ENCODE measurements at regions not wholly inside any gene's neighbourhood (a gene's known extent, or its start where the extent isn't known, plus 50 kb on each side); places are given as distances from the start of the nearest gene placed in this dataset.
"Not testable (repeated sequence)": the region's sequence is repeated elsewhere in the genome, so short reads cannot be mapped to it uniquely, and the experiment has no call there.

- Mint-ChIP-seq H3K36me3 (ENCODE audit: insufficient read depth) (no peaks in the 10 kb centered on the region), H3K9me3 (no peaks in the 10 kb centered on the region), H3K4me1 (no peaks in the 10 kb centered on the region), H3K27ac (ENCODE audit: low read depth) (no peak overlapping the region), H3K4me3 (no peak overlapping the region), H3K27me3 (peaks cover 49% of the 10 kb centered on the region)
- no peak for DNase-seq (ENCODE audit: low spot score in 2 of 2)
- ATAC-seq (replicated peaks; ENCODE audit: extremely low read depth, poor library complexity, severe bottlenecking) = no peak
Measured at GRCh38 chr12:102316723-102317122, 119.1 kb upstream of the PMCH start.

GRCh38 chr12:102314821-102315220 is 117.2 kb upstream of the PMCH start:
- ATAC-seq (replicated peaks; ENCODE audit: extremely low read depth, poor library complexity, severe bottlenecking) (no peak), DNase-seq (ENCODE audit: low spot score in 2 of 2) (no peak)
- no peaks in the 10 kb centered on the region for H3K36me3 Mint-ChIP-seq (ENCODE audit: insufficient read depth)
- peaks cover 37% of the 10 kb centered on the region for H3K27me3 Mint-ChIP-seq
- H3K4me1 Mint-ChIP-seq = no peaks in the 10 kb centered on the region
- no peaks in the 10 kb centered on the region for H3K9me3 Mint-ChIP-seq
- H3K4me3 Mint-ChIP-seq = no peak overlapping the region
- H3K27ac Mint-ChIP-seq (ENCODE audit: low read depth) = no peak overlapping the region

DNA sequence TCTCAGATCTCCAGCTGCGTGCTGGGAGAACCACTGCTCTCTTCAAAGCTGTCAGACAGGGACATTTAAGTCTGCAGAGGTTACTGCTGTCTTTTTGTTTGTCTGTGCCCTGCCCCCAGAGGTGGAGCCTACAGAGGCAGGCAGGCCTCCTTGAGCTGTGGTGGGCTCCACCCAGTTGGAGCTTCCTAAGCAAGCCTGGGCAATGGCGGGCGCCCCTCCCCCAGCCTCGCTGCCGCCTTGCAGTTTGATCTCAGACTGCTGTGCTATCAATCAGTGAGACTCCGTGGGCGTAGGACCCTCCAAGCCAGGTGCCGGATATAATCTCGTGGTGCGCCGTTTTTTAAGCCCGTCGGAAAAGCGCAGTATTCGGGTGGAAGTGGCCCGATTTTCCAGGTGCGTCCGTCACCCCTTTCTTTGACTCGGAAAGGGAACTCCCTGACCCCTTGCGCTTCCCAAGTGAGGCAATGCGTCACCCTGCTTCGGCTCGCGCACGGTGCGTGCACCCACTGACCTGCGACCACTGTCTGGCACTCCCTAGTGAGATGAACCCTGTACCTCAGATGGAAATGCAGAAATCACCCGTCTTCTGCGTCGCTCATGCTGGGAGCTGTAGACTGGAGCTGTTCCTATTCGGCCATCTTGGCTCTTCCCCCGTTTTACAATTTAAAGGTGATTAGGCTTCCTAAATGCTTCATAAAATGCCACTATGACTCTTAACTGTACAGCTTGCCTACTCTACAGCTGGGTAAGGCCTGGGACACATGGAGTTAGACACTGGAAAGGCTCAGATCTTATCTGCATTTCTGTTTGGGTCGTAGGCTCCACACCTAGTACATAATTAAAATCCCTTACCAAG is 115.7 kb upstream of the PMCH start:
- H3K27me3 Mint-ChIP-seq = peaks cover 33% of the 10 kb centered on the region
- H3K4me3 Mint-ChIP-seq; H3K27ac Mint-ChIP-seq (ENCODE audit: low read depth); ATAC-seq (replicated peaks; ENCODE audit: extremely low read depth, poor library complexity, severe bottlenecking); DNase-seq (ENCODE audit: low spot score in 2 of 2); H3K4me1 Mint-ChIP-seq; H3K36me3 Mint-ChIP-seq (ENCODE audit: insufficient read depth); H3K9me3 Mint-ChIP-seq: not testable (repeated sequence)

GRCh38 chr12:102305486-102305885 is 107.9 kb upstream of the PMCH start:
- no peaks in the 10 kb centered on the region for H3K4me1 Mint-ChIP-seq
- DNase-seq (ENCODE audit: low spot score in 2 of 2) = no peak
- H3K36me3 Mint-ChIP-seq (ENCODE audit: insufficient read depth) = no peaks in the 10 kb centered on the region
- H3K27ac Mint-ChIP-seq (ENCODE audit: low read depth) = no peak overlapping the region
- H3K4me3 Mint-ChIP-seq = no peak overlapping the region
- H3K9me3 Mint-ChIP-seq = no peaks in the 10 kb centered on the region
- no peak for ATAC-seq (replicated peaks; ENCODE audit: extremely low read depth, poor library complexity, severe bottlenecking)
- H3K27me3 Mint-ChIP-seq = peaks cover 8% of the 10 kb centered on the region

DNA sequence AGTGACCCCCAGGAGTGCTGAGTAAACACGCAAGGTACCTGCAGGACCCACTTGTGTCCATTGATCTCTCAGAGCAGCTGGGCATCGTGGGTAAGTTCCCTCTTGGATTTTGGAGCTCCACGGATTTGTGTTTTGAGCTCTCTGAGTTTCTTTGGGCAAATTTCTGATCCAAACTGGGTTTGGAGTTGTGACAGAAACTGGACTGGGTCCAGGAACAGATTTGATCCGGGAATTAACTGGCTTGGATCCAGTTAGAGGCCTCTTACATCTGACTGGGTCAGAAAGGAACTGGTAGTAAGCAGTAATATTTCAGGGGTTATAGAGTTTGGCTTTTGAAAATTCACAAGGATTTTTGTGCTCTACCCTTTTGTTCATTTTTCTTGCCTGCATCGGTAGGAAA is 107.0 kb upstream of the PMCH start:
- not testable (repeated sequence) for ATAC-seq (replicated peaks; ENCODE audit: extremely low read depth, poor library complexity, severe bottlenecking); H3K4me3 Mint-ChIP-seq; H3K27ac Mint-ChIP-seq (ENCODE audit: low read depth); H3K4me1 Mint-ChIP-seq; H3K9me3 Mint-ChIP-seq; H3K36me3 Mint-ChIP-seq (ENCODE audit: insufficient read depth); DNase-seq (ENCODE audit: low spot score in 2 of 2)
- peaks cover 11% of the 10 kb centered on the region for H3K27me3 Mint-ChIP-seq

- Mint-ChIP-seq H3K36me3 (ENCODE audit: insufficient read depth) (no peaks in the 10 kb centered on the region), H3K9me3 (no peaks in the 10 kb centered on the region), H3K4me3 (no peak overlapping the region), H3K27me3 (peaks cover 20% of the 10 kb centered on the region), H3K27ac (ENCODE audit: low read depth) (no peak overlapping the region), H3K4me1 (no peaks in the 10 kb centered on the region)
- DNase-seq (ENCODE audit: low spot score in 2 of 2) (no peak), ATAC-seq (replicated peaks; ENCODE audit: extremely low read depth, poor library complexity, severe bottlenecking) (no peak)
Measured at GRCh38 chr12:102302553-102302952, 104.9 kb upstream of the PMCH start.

- H3K4me3 Mint-ChIP-seq = no peak overlapping the region
- no peaks in the 10 kb centered on the region for H3K9me3 Mint-ChIP-seq
- ATAC-seq (replicated peaks; ENCODE audit: extremely low read depth, poor library complexity, severe bottlenecking) = no peak
- H3K27ac Mint-ChIP-seq (ENCODE audit: low read depth) = no peak overlapping the region
- no peaks in the 10 kb centered on the region for H3K36me3 Mint-ChIP-seq (ENCODE audit: insufficient read depth)
- DNase-seq (ENCODE audit: low spot score in 2 of 2) = no peak
- H3K27me3 Mint-ChIP-seq = peaks cover 20% of the 10 kb centered on the region
- H3K4me1 Mint-ChIP-seq = no peaks in the 10 kb centered on the region
Measured at GRCh38 chr12:102301547-102301946, 103.9 kb upstream of the PMCH start.

- Mint-ChIP-seq H3K4me3 (no peak overlapping the region), H3K36me3 (ENCODE audit: insufficient read depth) (no peaks in the 10 kb centered on the region), H3K27me3 (peaks cover 20% of the 10 kb centered on the region), H3K9me3 (no peaks in the 10 kb centered on the region), H3K4me1 (no peaks in the 10 kb centered on the region), H3K27ac (ENCODE audit: low read depth) (no peak overlapping the region)
- ATAC-seq (replicated peaks; ENCODE audit: extremely low read depth, poor library complexity, severe bottlenecking) = peak; percentile 67
- DNase-seq (ENCODE audit: low spot score in 2 of 2) = no peak
Measured at GRCh38 chr12:102300824-102301461, 103.3 kb upstream of the PMCH start.

DNA sequence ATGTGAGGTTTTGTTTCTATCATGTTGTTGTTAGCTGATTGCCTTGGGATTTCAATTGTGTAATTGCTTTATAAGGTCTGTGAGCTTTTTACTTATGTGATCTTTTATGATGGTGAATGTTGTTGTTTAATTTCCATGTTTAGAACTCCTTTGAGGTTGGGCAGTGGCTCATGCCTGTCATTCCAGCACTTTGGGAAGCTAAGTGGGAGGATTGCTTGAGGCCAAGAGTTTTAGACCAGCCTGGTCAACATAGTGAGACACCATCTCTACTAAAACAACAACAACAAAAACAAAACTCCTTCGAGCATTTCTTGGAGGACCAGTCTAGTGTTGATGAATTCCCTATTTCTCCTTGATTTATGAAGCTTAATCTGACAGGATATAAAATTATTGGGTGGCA is 102.1 kb upstream of the PMCH start:
- Mint-ChIP-seq H3K27ac (ENCODE audit: low read depth) (no peak overlapping the region), H3K27me3 (peaks cover 20% of the 10 kb centered on the region), H3K36me3 (ENCODE audit: insufficient read depth) (no peaks in the 10 kb centered on the region), H3K4me3 (no peak overlapping the region), H3K4me1 (no peaks in the 10 kb centered on the region), H3K9me3 (no peaks in the 10 kb centered on the region)
- DNase-seq (ENCODE audit: low spot score in 2 of 2) (no peak), ATAC-seq (replicated peaks; ENCODE audit: extremely low read depth, poor library complexity, severe bottlenecking) (no peak)

DNA sequence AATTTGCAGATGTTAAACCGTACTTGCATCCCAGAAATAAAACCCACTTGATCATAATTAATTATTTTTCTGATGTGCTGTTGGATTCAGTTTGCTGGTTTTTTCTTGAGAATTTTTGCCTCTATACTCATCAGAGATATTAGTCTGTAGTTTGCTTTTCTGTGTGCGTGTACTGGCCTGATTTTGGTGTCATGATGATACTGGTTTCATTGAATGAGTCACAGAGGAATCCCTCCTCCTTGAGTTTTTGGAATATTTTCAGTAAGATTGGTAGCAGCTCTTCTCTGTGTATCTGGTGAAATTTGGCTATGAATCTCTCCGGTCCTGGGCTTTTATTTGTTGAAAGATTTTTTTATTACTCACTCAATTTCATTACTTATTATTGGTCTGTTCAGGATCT is 100.4 kb upstream of the PMCH start:
- no peaks in the 10 kb centered on the region for H3K4me1 Mint-ChIP-seq
- no peak overlapping the region for H3K4me3 Mint-ChIP-seq
- peaks cover 20% of the 10 kb centered on the region for H3K27me3 Mint-ChIP-seq
- H3K9me3 Mint-ChIP-seq = no peaks in the 10 kb centered on the region
- H3K27ac Mint-ChIP-seq (ENCODE audit: low read depth) = no peak overlapping the region
- DNase-seq (ENCODE audit: low spot score in 2 of 2) (no peak), ATAC-seq (replicated peaks; ENCODE audit: extremely low read depth, poor library complexity, severe bottlenecking) (no peak)
- H3K36me3 Mint-ChIP-seq (ENCODE audit: insufficient read depth) = no peaks in the 10 kb centered on the region

DNA sequence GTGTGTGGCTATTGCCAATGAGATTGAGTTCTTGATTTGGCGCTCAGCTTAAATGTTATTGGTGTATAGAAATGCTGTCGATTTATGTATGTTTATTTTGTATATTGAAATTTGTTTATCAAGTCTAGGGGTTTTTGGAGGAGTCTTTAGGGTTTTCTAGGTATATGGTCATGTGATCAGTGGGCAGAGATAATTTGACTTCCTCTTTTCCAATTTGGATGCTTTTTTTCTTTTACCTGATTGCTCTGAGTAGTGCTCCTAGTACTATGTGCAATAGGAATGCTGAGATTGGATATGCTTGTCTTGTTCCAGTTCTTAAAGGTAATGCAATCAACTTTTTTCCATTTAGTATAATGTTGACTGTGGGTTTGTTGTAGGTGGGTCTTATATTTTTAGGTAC is 99.8 kb upstream of the PMCH start:
- no peak for ATAC-seq (replicated peaks; ENCODE audit: extremely low read depth, poor library complexity, severe bottlenecking)
- Mint-ChIP-seq H3K27ac (ENCODE audit: low read depth) (no peak overlapping the region), H3K27me3 (peaks cover 20% of the 10 kb centered on the region), H3K9me3 (no peaks in the 10 kb centered on the region), H3K4me1 (no peaks in the 10 kb centered on the region), H3K36me3 (ENCODE audit: insufficient read depth) (no peaks in the 10 kb centered on the region), H3K4me3 (no peak overlapping the region)
- no peak for DNase-seq (ENCODE audit: low spot score in 2 of 2)

DNA sequence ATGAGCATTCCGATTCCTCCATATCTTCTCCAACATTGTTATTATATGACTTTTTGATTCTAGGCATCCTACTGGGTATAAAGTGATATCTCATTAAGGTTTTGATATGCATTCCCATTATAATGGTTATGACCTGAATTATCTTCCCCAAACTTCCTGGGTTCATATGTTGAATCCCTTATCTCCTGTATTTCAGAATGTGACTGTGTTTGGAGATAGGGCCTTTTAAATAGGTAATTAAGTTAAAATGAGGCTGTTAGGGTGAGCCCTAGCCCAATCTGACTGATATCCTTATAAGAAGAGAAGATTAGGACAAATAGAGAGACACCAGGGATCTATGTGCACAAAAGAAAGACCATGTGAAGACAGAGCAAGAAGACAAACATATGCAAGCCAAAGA is 96.9 kb upstream of the PMCH start:
- ATAC-seq (replicated peaks; ENCODE audit: extremely low read depth, poor library complexity, severe bottlenecking) (no peak), DNase-seq (ENCODE audit: low spot score in 2 of 2) (no peak)
- Mint-ChIP-seq H3K36me3 (ENCODE audit: insufficient read depth) (no peaks in the 10 kb centered on the region), H3K9me3 (peaks cover 7% of the 10 kb centered on the region), H3K4me3 (no peak overlapping the region), H3K4me1 (no peaks in the 10 kb centered on the region), H3K27me3 (peaks cover 18% of the 10 kb centered on the region), H3K27ac (ENCODE audit: low read depth) (no peak overlapping the region)
